ENCODE measurements at regions not wholly inside any gene's neighbourhood (a gene's known extent, or its start where the extent isn't known, plus 50 kb on each side); places are given as distances from the start of the nearest gene placed in this dataset.

GRCh38 chr20:12815231-12815768 lies 193.5 kb upstream of the SPTLC3 start:
- Histone ChIP-seq H3K27me3 (replicated peaks in 2 of 5; ENCODE audit: control insufficient read depth in 4 of 5, insufficient read depth in 5 of 5, low read length in 4 of 5) (no peaks in the 10 kb centered on the region), H3K9me3 (ENCODE audit: control extremely low read depth in 1 of 5, control insufficient read depth in 4 of 5, insufficient read depth in 2 of 5, low read depth in 1 of 5, low read length in 4 of 5) (peaks cover 0 to 1% (median 0%) of the 10 kb centered on the region in 5 experiments), H3K4me3 (ENCODE audit: control insufficient read depth in 1 of 7, extremely low read depth in 1 of 7, insufficient read depth in 4 of 7, low read depth in 2 of 7, low read length in 6 of 7) (no peak overlapping the region), H3K4me1 (ENCODE audit: control extremely low read depth in 1 of 4, control insufficient read depth in 4 of 4, insufficient read depth in 4 of 4, low read length in 3 of 4) (no peaks in the 10 kb centered on the region), H3K27ac (ENCODE audit: insufficient read depth in 1 of 2, low read depth in 1 of 2, low read length in 2 of 2, poor library complexity in 1 of 2, severe bottlenecking in 2 of 2) (no peak overlapping the region), H3K36me3 (ENCODE audit: control insufficient read depth in 4 of 4, insufficient read depth in 4 of 4, low read length in 3 of 4) (no peaks in the 10 kb centered on the region)
- ChIA-PET POLR2A (no interaction called here), CTCF (interaction anchor here (1.1 kb wide), 1 partner anchor 18 kb away, joined by 4 read pairs; no protein-coding TSS in a partner anchor)
- no peak for DNase-seq
- no CpG with 5 or more reads among the region's 2 CpGs for WGBS (ENCODE audit: insufficient coverage)

DNA sequence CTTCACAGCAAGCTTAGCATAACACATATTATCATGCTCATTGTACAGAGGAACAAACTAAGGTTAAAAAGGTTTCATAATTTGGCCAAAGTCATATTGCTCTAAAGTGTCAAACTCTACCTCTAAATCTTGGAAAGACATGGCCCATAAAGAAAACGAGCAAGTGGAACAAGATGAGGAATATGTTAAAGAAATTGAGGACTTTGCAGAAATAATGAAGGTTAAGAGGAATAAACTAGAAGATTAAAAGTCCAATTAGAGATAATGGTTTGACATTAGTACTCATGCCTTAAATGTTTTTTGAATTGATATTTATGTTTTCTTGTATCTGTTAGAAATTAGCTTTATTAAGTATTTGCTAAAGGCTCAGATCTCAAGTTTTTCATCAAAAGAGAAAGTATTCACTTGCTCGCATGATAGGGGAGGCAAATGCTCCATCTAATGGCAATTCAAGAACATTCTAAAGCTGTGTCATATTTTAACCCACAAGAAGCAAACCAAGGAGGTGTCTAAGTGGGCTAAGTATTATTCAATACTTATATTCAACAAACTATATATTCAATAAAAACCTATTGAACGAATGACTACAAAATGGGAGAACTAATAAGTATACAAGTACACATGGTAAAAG lies 192.9 kb upstream of the SPTLC3 start:
- Histone ChIP-seq H3K27ac (ENCODE audit: insufficient read depth in 1 of 2, low read depth in 1 of 2, low read length in 2 of 2, poor library complexity in 1 of 2, severe bottlenecking in 2 of 2) (no peak overlapping the region), H3K9me3 (ENCODE audit: control extremely low read depth in 1 of 5, control insufficient read depth in 4 of 5, insufficient read depth in 2 of 5, low read depth in 1 of 5, low read length in 4 of 5) (peaks cover 0 to 1% (median 0%) of the 10 kb centered on the region in 5 experiments), H3K36me3 (ENCODE audit: control insufficient read depth in 4 of 4, insufficient read depth in 4 of 4, low read length in 3 of 4) (no peaks in the 10 kb centered on the region), H3K27me3 (replicated peaks in 2 of 5; ENCODE audit: control insufficient read depth in 4 of 5, insufficient read depth in 5 of 5, low read length in 4 of 5) (no peaks in the 10 kb centered on the region), H3K4me1 (ENCODE audit: control extremely low read depth in 1 of 4, control insufficient read depth in 4 of 4, insufficient read depth in 4 of 4, low read length in 3 of 4) (no peaks in the 10 kb centered on the region), H3K4me3 (ENCODE audit: control insufficient read depth in 1 of 7, extremely low read depth in 1 of 7, insufficient read depth in 4 of 7, low read depth in 2 of 7, low read length in 6 of 7) (no peak overlapping the region)
- ChIA-PET CTCF (interaction anchor here (1.1 kb wide), 1 partner anchor 17 kb away, joined by 4 read pairs; no protein-coding TSS in a partner anchor), POLR2A (no interaction called here)
- DNase-seq: no peak
- WGBS (ENCODE audit: insufficient coverage): 100% methylated on average over 1 of the region's 3 CpGs

DNA sequence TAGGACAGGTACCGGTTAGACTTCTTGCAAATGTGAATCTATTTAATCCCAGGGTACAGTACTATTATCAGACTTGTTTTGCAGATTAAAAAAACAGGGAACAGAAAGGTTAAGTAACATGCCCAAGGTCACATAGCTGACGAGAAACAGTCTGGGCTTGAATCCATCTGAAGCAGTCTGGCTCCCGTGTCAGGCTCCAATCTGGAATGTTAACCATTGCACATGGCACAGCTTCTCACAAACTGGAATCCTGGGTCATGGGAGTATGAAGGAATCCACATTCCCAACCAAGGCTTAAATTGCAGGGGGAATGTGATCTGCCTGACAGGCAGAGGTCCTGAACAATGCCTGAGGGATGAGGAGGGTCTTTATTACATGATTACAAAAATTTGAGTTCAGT lies 187.5 kb upstream of the SPTLC3 start:
- no peak for DNase-seq
- ChIA-PET CTCF (no interaction called here), POLR2A (no interaction called here)
- H3K4me3 ChIP-seq (ENCODE audit: control insufficient read depth in 1 of 7, extremely low read depth in 1 of 7, insufficient read depth in 4 of 7, low read depth in 2 of 7, low read length in 6 of 7): no peak overlapping the region
- no peaks in the 10 kb centered on the region for H3K36me3 ChIP-seq (ENCODE audit: control insufficient read depth in 4 of 4, insufficient read depth in 4 of 4, low read length in 3 of 4)
- H3K9me3 ChIP-seq (ENCODE audit: control extremely low read depth in 1 of 5, control insufficient read depth in 4 of 5, insufficient read depth in 2 of 5, low read depth in 1 of 5, low read length in 4 of 5): no peaks in the 10 kb centered on the region
- peaks cover 0 to 2% (median 0%) of the 10 kb centered on the region in 5 experiments for H3K27me3 ChIP-seq (replicated peaks in 2 of 5; ENCODE audit: control insufficient read depth in 4 of 5, insufficient read depth in 5 of 5, low read length in 4 of 5)
- H3K4me1 ChIP-seq (ENCODE audit: control extremely low read depth in 1 of 4, control insufficient read depth in 4 of 4, insufficient read depth in 4 of 4, low read length in 3 of 4): no peaks in the 10 kb centered on the region
- H3K27ac ChIP-seq (ENCODE audit: insufficient read depth in 1 of 2, low read depth in 1 of 2, low read length in 2 of 2, poor library complexity in 1 of 2, severe bottlenecking in 2 of 2): no peak overlapping the region
- WGBS (ENCODE audit: insufficient coverage): 87% methylated on average over 3 of the region's 3 CpGs

DNA sequence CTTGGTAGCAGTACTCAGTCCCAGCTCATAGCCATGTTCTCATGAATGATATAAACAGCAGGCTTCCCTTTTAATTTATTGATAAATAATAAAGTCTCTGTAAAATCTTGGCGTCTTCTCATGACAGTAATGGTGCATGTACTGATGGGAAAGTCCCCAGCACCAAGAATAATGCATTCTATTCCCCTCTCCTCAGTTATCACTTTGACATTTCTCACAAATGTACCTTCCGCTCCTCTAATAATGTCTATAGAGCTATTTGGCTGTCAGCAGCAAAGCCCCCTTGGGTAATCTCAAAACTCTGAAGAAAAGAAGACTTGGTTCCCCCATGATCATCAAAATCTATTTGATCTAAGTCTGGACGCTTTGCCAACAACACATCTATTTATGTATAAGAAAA lies 185.0 kb upstream of the SPTLC3 start:
- WGBS (ENCODE audit: insufficient coverage): 100% methylated on average over 1 of the region's 3 CpGs
- no peak for DNase-seq
- Histone ChIP-seq H3K36me3 (ENCODE audit: control insufficient read depth in 4 of 4, insufficient read depth in 4 of 4, low read length in 3 of 4) (no peaks in the 10 kb centered on the region), H3K4me3 (ENCODE audit: control insufficient read depth in 1 of 7, extremely low read depth in 1 of 7, insufficient read depth in 4 of 7, low read depth in 2 of 7, low read length in 6 of 7) (no peak overlapping the region), H3K9me3 (ENCODE audit: control extremely low read depth in 1 of 5, control insufficient read depth in 4 of 5, insufficient read depth in 2 of 5, low read depth in 1 of 5, low read length in 4 of 5) (no peaks in the 10 kb centered on the region), H3K4me1 (ENCODE audit: control extremely low read depth in 1 of 4, control insufficient read depth in 4 of 4, insufficient read depth in 4 of 4, low read length in 3 of 4) (no peaks in the 10 kb centered on the region), H3K27me3 (replicated peaks in 2 of 5; ENCODE audit: control insufficient read depth in 4 of 5, insufficient read depth in 5 of 5, low read length in 4 of 5) (peaks cover 0 to 2% (median 0%) of the 10 kb centered on the region in 5 experiments), H3K27ac (ENCODE audit: insufficient read depth in 1 of 2, low read depth in 1 of 2, low read length in 2 of 2, poor library complexity in 1 of 2, severe bottlenecking in 2 of 2) (no peak overlapping the region)
- POLR2A ChIA-PET: no interaction called here
- CTCF ChIA-PET: no interaction called here

DNA sequence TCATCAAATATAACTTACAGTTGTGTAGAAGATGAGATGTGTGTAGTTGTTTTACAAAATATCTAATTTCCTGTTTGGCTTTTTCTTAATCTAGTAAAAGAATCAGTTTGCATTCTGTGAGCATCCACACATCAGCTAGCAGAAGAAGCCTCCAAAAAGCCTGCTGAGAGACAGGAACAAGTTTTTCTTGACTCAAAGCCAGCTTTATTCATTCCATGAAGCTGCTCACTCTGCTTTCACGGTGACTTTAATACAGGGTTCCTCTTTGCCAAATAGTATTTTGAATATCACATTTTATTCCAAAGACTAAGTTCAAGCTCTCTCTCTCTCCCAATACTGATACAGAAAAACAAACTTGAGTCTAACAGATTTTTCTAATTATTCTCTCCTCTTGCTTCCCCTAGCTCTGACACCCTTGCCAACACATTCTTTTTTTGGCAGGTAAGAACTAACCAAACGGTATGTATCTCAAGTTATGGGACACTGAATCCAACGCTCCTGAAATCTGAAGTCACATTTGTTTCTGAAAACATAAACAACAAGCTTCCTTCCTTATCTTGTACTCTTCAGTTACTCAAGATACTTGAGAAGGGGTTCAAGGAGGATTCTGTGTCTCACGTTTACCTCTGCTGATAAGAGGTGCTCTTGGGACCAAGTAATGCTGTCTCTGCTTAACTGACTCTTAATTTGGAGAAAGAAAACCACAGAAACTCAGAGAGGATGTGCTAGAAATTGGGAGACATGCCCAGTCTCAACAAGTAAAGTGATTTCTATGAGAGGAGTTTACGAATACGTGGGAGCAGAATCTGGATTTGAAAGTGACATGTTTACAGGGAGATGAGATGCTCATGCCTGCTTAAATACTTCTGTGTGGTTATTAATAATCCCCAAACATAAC lies 184.2 kb upstream of the SPTLC3 start:
- Histone ChIP-seq H3K4me3 (ENCODE audit: control insufficient read depth in 1 of 7, extremely low read depth in 1 of 7, insufficient read depth in 4 of 7, low read depth in 2 of 7, low read length in 6 of 7) (no peak overlapping the region), H3K27ac (ENCODE audit: insufficient read depth in 1 of 2, low read depth in 1 of 2, low read length in 2 of 2, poor library complexity in 1 of 2, severe bottlenecking in 2 of 2) (no peak overlapping the region), H3K4me1 (ENCODE audit: control extremely low read depth in 1 of 4, control insufficient read depth in 4 of 4, insufficient read depth in 4 of 4, low read length in 3 of 4) (no peaks in the 10 kb centered on the region), H3K9me3 (ENCODE audit: control extremely low read depth in 1 of 5, control insufficient read depth in 4 of 5, insufficient read depth in 2 of 5, low read depth in 1 of 5, low read length in 4 of 5) (no peaks in the 10 kb centered on the region), H3K36me3 (ENCODE audit: control insufficient read depth in 4 of 4, insufficient read depth in 4 of 4, low read length in 3 of 4) (no peaks in the 10 kb centered on the region), H3K27me3 (replicated peaks in 2 of 5; ENCODE audit: control insufficient read depth in 4 of 5, insufficient read depth in 5 of 5, low read length in 4 of 5) (peaks cover 0 to 2% (median 0%) of the 10 kb centered on the region in 5 experiments)
- DNase-seq: no peak
- CTCF ChIA-PET: no interaction called here
- POLR2A ChIA-PET: no interaction called here
- 59% methylated on average over 4 of the region's 6 CpGs for WGBS (ENCODE audit: insufficient coverage)

DNA sequence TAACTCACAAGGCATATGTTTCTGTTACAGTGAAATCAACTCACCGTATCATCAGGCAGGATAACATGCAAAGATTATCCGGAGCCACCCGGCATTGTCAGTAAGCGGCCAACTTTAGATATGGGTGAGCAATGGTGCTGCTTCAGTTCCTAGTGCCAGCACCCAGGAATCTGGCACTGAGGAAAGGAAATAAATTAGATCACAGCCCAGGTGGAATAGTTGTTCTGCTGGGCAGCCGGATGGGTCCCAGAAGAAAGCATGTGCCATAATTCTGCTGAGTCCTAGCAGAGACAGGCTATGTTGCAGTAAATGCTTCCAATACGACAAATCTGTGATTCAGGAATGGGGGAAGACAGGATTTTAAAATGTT lies 183.6 kb upstream of the SPTLC3 start:
- Histone ChIP-seq H3K9me3 (ENCODE audit: control extremely low read depth in 1 of 5, control insufficient read depth in 4 of 5, insufficient read depth in 2 of 5, low read depth in 1 of 5, low read length in 4 of 5) (no peaks in the 10 kb centered on the region), H3K4me3 (ENCODE audit: control insufficient read depth in 1 of 7, extremely low read depth in 1 of 7, insufficient read depth in 4 of 7, low read depth in 2 of 7, low read length in 6 of 7) (no peak overlapping the region), H3K4me1 (ENCODE audit: control extremely low read depth in 1 of 4, control insufficient read depth in 4 of 4, insufficient read depth in 4 of 4, low read length in 3 of 4) (no peaks in the 10 kb centered on the region), H3K36me3 (ENCODE audit: control insufficient read depth in 4 of 4, insufficient read depth in 4 of 4, low read length in 3 of 4) (no peaks in the 10 kb centered on the region), H3K27ac (ENCODE audit: insufficient read depth in 1 of 2, low read depth in 1 of 2, low read length in 2 of 2, poor library complexity in 1 of 2, severe bottlenecking in 2 of 2) (no peak overlapping the region), H3K27me3 (replicated peaks in 2 of 5; ENCODE audit: control insufficient read depth in 4 of 5, insufficient read depth in 5 of 5, low read length in 4 of 5) (peaks cover 0 to 2% (median 0%) of the 10 kb centered on the region in 5 experiments)
- POLR2A ChIA-PET: no interaction called here
- CTCF ChIA-PET: no interaction called here
- no peak for DNase-seq
- WGBS (ENCODE audit: insufficient coverage): 96% methylated on average over 6 of the region's 6 CpGs

- Histone ChIP-seq H3K27ac (ENCODE audit: insufficient read depth in 1 of 2, low read depth in 1 of 2, low read length in 2 of 2, poor library complexity in 1 of 2, severe bottlenecking in 2 of 2) (no peak overlapping the region), H3K9me3 (ENCODE audit: control extremely low read depth in 1 of 5, control insufficient read depth in 4 of 5, insufficient read depth in 2 of 5, low read depth in 1 of 5, low read length in 4 of 5) (no peaks in the 10 kb centered on the region), H3K4me1 (ENCODE audit: control extremely low read depth in 1 of 4, control insufficient read depth in 4 of 4, insufficient read depth in 4 of 4, low read length in 3 of 4) (no peaks in the 10 kb centered on the region), H3K4me3 (ENCODE audit: control insufficient read depth in 1 of 7, extremely low read depth in 1 of 7, insufficient read depth in 4 of 7, low read depth in 2 of 7, low read length in 6 of 7) (no peak overlapping the region), H3K27me3 (replicated peaks in 2 of 5; ENCODE audit: control insufficient read depth in 4 of 5, insufficient read depth in 5 of 5, low read length in 4 of 5) (peaks cover 0 to 2% (median 0%) of the 10 kb centered on the region in 5 experiments), H3K36me3 (ENCODE audit: control insufficient read depth in 4 of 4, insufficient read depth in 4 of 4, low read length in 3 of 4) (no peaks in the 10 kb centered on the region)
- CTCF ChIA-PET: no interaction called here
- WGBS (ENCODE audit: insufficient coverage): no CpG with 5 or more reads among the region's 2 CpGs
- POLR2A ChIA-PET: no interaction called here
- DNase-seq: no peak
Measured at GRCh38 chr20:12827816-12828385, 180.9 kb upstream of the SPTLC3 start.
